ENCODE measurements at regions not wholly inside any gene's neighbourhood (a gene's known extent, or its start where the extent isn't known, plus 50 kb on each side); places are given as distances from the start of the nearest gene placed in this dataset.

GRCh38 chr12:59142183-59142790, 222.0 kb upstream of the LRIG3 start:
- H4K20me1 ChIP-seq (ENCODE audit: control insufficient read depth, insufficient read depth, insufficient read length) = no peaks in the 10 kb centered on the region
- H2AK5ac ChIP-seq (ENCODE audit: insufficient read length, low read length) = no peak overlapping the region
- TF ChIP-seq CTCF (conservative IDR thresholded peaks at IDR 0.05) = no peak
- no peak overlapping the region for H3K18ac ChIP-seq (ENCODE audit: insufficient read length, low read depth, low read length)
- H2BK5ac ChIP-seq (ENCODE audit: insufficient read length, low read length) = no peak overlapping the region
- no peaks in the 10 kb centered on the region for H3K79me2 ChIP-seq (ENCODE audit: insufficient read depth, low read length)
- no peak overlapping the region for H2BK15ac ChIP-seq (ENCODE audit: low read depth, low read length)
- WGBS (ENCODE audit: extremely low coverage, insufficient read length, low lambda C conversion rate) = no CpG with 5 or more reads among the region's 4 CpGs
- H4K5ac ChIP-seq (ENCODE audit: insufficient read length, low read depth, low read length) = no peak overlapping the region
- H4K8ac ChIP-seq (replicated peaks; ENCODE audit: insufficient read length, low read depth, low read length) = no peak overlapping the region
- no peaks in the 10 kb centered on the region for H3K79me1 ChIP-seq (ENCODE audit: insufficient read depth, low read depth, low read length, poor library complexity, severe bottlenecking)
- Mint-ChIP-seq H3K4me3 (no peak overlapping the region), H3K9me3 (no peaks in the 10 kb centered on the region), H3K27ac (no peak overlapping the region), H3K4me1 (no peaks in the 10 kb centered on the region), H3K27me3 (ENCODE audit: low read depth) (no peaks in the 10 kb centered on the region), H3K36me3 (ENCODE audit: insufficient read depth in 1 of 3, low read depth in 3 of 3) (no peaks in the 10 kb centered on the region)
- no peak overlapping the region for H2BK12ac ChIP-seq (ENCODE audit: insufficient read length, low read depth, low read length)
- H3K14ac ChIP-seq (ENCODE audit: insufficient read depth, low read length) = no peak overlapping the region
- H2BK20ac ChIP-seq (ENCODE audit: low read depth, low read length, poor library complexity, severe bottlenecking) = no peak overlapping the region
- H3K23me2 ChIP-seq (ENCODE audit: insufficient read length, low read depth, low read length, poor library complexity, severe bottlenecking) = no peaks in the 10 kb centered on the region
- no peak overlapping the region for H3K4ac ChIP-seq (ENCODE audit: low read depth, low read length)
- DNase-seq = no peak
- H3K9me3 ChIP-seq (ENCODE audit: control insufficient read depth, low read depth, low read length) = no peaks in the 10 kb centered on the region
- H3K4me2 ChIP-seq (ENCODE audit: insufficient read depth, insufficient read length, low read length) = no peak overlapping the region
- H2AFZ ChIP-seq (ENCODE audit: low read length) = no peak overlapping the region
- no peaks in the 10 kb centered on the region for H3K27me3 ChIP-seq (ENCODE audit: insufficient read depth, low read length)
- H3K56ac ChIP-seq (ENCODE audit: insufficient read length, low read depth, low read length) = no peak overlapping the region
- H2BK120ac ChIP-seq (ENCODE audit: low read depth, low read length, poor library complexity, severe bottlenecking) = no peak overlapping the region
- no peak overlapping the region for H3K27ac ChIP-seq (ENCODE audit: insufficient read length, low read depth, low read length)
- H4K91ac ChIP-seq (ENCODE audit: insufficient read length, low read depth, low read length) = no peak overlapping the region
- no peaks in the 10 kb centered on the region for H3K4me1 ChIP-seq (ENCODE audit: insufficient read depth, low read length)
- no peak overlapping the region for H3T11ph ChIP-seq (ENCODE audit: low read length)
- no peak overlapping the region for H3K23ac ChIP-seq (ENCODE audit: insufficient read length, low read depth, low read length)
- H3K9ac ChIP-seq (ENCODE audit: extremely low read depth, insufficient read length, low read length) = no peak overlapping the region
